H9 (cell line): ENCODE measurements at regions not wholly inside any gene's neighbourhood (a gene's known extent, or its start where the extent isn't known, plus 50 kb on each side); places are given as distances from the start of the nearest gene placed in this dataset.

Source experiments
- DNase-seq: peaks from one replicate; pipeline ENCODE4 v3.0.0-alpha.2; 2017
- H2AFZ ChIP-seq: one replicate; pipeline ENCODE4 v1.6.1; 2013; ENCODE audit warnings: mild to moderate bottlenecking, low read length, control low read depth, moderate library complexity
- H2AK5ac ChIP-seq: 2 replicates; pipeline ENCODE4 v1.6.1; 2013; ENCODE audit warnings: low read length, control low read depth, mixed read lengths; ENCODE audit not compliant: insufficient read length
- H2BK120ac ChIP-seq: one replicate; pipeline ENCODE4 v1.6.1; 2013; ENCODE audit warnings: low read depth, mild to moderate bottlenecking, low read length, control low read depth, inconsistent platforms; ENCODE audit not compliant: poor library complexity, severe bottlenecking
- H2BK12ac ChIP-seq: 2 replicates; pipeline ENCODE4 v1.6.1; 2013; ENCODE audit warnings: low read length, control low read depth, mixed read lengths, low read depth; ENCODE audit not compliant: insufficient read length
- H2BK15ac ChIP-seq: 2 replicates; pipeline ENCODE4 v1.6.1; 2013; ENCODE audit warnings: low read depth, low read length, control low read depth
- H2BK20ac ChIP-seq: one replicate; pipeline ENCODE4 v1.6.1; 2013; ENCODE audit warnings: low read depth, mild to moderate bottlenecking, low read length, control low read depth, inconsistent platforms; ENCODE audit not compliant: poor library complexity, severe bottlenecking
- H2BK5ac ChIP-seq: 2 replicates; pipeline ENCODE4 v1.6.1; 2013; ENCODE audit warnings: low read length, control low read depth, mixed read lengths; ENCODE audit not compliant: insufficient read length
- H3K14ac ChIP-seq: 2 replicates; pipeline ENCODE4 v1.6.1; 2013; ENCODE audit warnings: low read length, control low read depth; ENCODE audit not compliant: insufficient read depth
- H3K18ac ChIP-seq: 2 replicates; pipeline ENCODE4 v1.6.1; 2013; ENCODE audit warnings: low read depth, mild to moderate bottlenecking, mixed read lengths, low read length, control low read depth; ENCODE audit not compliant: insufficient read length
- H3K23ac ChIP-seq: 2 replicates; pipeline ENCODE4 v1.6.1; 2013; ENCODE audit warnings: low read length, control low read depth, mixed read lengths, low read depth; ENCODE audit not compliant: insufficient read length
- H3K23me2 ChIP-seq: 2 replicates; pipeline ENCODE4 v1.6.1; 2013; ENCODE audit warnings: low read depth, mild to moderate bottlenecking, mixed read lengths, low read length, control low read depth; ENCODE audit not compliant: insufficient read length, poor library complexity, severe bottlenecking
- H3K27ac ChIP-seq: 2 replicates; pipeline ENCODE4 v1.5.1; 2013; ENCODE audit warnings: low read length, control low read depth, mixed read lengths, low read depth; ENCODE audit not compliant: insufficient read length
- H3K27me3 ChIP-seq: 2 replicates; pipeline ENCODE4 v1.6.1; 2013; ENCODE audit warnings: low read length, control low read depth, inconsistent platforms; ENCODE audit not compliant: insufficient read depth
- H3K4ac ChIP-seq: 2 replicates; pipeline ENCODE4 v1.6.1; 2013; ENCODE audit warnings: low read depth, mild to moderate bottlenecking, control low read depth, inconsistent platforms, low read length, moderate library complexity
- H3K4me1 ChIP-seq: 2 replicates; pipeline ENCODE4 v1.6.1; 2013; ENCODE audit warnings: low read length, control low read depth, inconsistent platforms; ENCODE audit not compliant: insufficient read depth
- H3K4me2 ChIP-seq: 2 replicates; pipeline ENCODE4 v1.6.1; 2013; ENCODE audit warnings: low read length, control low read depth, mixed read lengths; ENCODE audit not compliant: insufficient read length, insufficient read depth
- H3K56ac ChIP-seq: 2 replicates; pipeline ENCODE4 v1.6.1; 2013; ENCODE audit warnings: low read depth, mild to moderate bottlenecking, mixed read lengths, low read length, control low read depth; ENCODE audit not compliant: insufficient read length
- H3K79me1 ChIP-seq: 2 replicates; pipeline ENCODE4 v1.6.1; 2013; ENCODE audit warnings: low read depth, mild to moderate bottlenecking, moderate library complexity, low read length, control low read depth, inconsistent platforms; ENCODE audit not compliant: insufficient read depth, poor library complexity, severe bottlenecking
- H3K79me2 ChIP-seq: 2 replicates; pipeline ENCODE4 v1.6.1; 2013; ENCODE audit warnings: low read length, control low read depth, inconsistent platforms; ENCODE audit not compliant: insufficient read depth
- H3K9ac ChIP-seq: 2 replicates; pipeline ENCODE4 v1.6.1; 2013; ENCODE audit warnings: low read length, control low read depth, mixed read lengths; ENCODE audit not compliant: insufficient read length; ENCODE audit errors: extremely low read depth
- H3K9me3 ChIP-seq: one replicate; pipeline ENCODE4 v1.6.1; 2013; ENCODE audit warnings: low read depth, low read length, inconsistent platforms; ENCODE audit not compliant: control insufficient read depth
- H3T11ph ChIP-seq: one replicate; pipeline ENCODE4 v1.6.1; 2013; ENCODE audit warnings: mild to moderate bottlenecking, low read length, control low read depth, inconsistent platforms
- H4K20me1 ChIP-seq: one replicate; pipeline ENCODE4 v1.6.1; 2013; ENCODE audit not compliant: control insufficient read depth, insufficient read length, insufficient read depth
- H4K5ac ChIP-seq: 2 replicates; pipeline ENCODE4 v1.6.1; 2013; ENCODE audit warnings: low read depth, mild to moderate bottlenecking, mixed read lengths, low read length, control low read depth; ENCODE audit not compliant: insufficient read length
- H4K8ac ChIP-seq: replicated peaks from 2 replicates; pipeline ENCODE4 v1.6.1; 2013; ENCODE audit warnings: low read length, control low read depth, mixed read lengths, low read depth; ENCODE audit not compliant: insufficient read length
- H4K91ac ChIP-seq: 2 replicates; pipeline ENCODE4 v1.6.1; 2013; ENCODE audit warnings: low read depth, mild to moderate bottlenecking, moderate library complexity, mixed read lengths, low read length, control low read depth; ENCODE audit not compliant: insufficient read length
- H3K27ac Mint-ChIP-seq, 3 experiments: 2 replicates in 2 of 3; 3 replicates in 1 of 3; pipeline ENCODE4 v1.8.0; 2020 to 2021; ENCODE audit warnings: mixed read lengths in 3 of 3, mild to moderate bottlenecking in 1 of 3, moderate library complexity in 1 of 3
- H3K27me3 Mint-ChIP-seq: 2 replicates; pipeline ENCODE4 v1.8.0; 2021; ENCODE audit warnings: low read depth, mild to moderate bottlenecking, moderate library complexity, mixed read lengths
- H3K36me3 Mint-ChIP-seq, 3 experiments: 2 replicates in 2 of 3; 3 replicates in 1 of 3; pipeline ENCODE4 v1.8.0; 2020 to 2021; ENCODE audit warnings: low read depth in 3 of 3, mixed read lengths in 3 of 3; ENCODE audit not compliant: insufficient read depth in 1 of 3
- H3K4me1 Mint-ChIP-seq, 2 experiments: 2 replicates each; pipeline ENCODE4 v1.8.0; 2020; ENCODE audit warnings: mixed read lengths in 2 of 2
- H3K4me3 Mint-ChIP-seq, 2 experiments: 2 replicates in 1 of 2; 3 replicates in 1 of 2; pipeline ENCODE4 v1.8.0; 2020 to 2021; ENCODE audit warnings: mild to moderate bottlenecking in 2 of 2, mixed read lengths in 2 of 2, moderate library complexity in 1 of 2
- H3K9me3 Mint-ChIP-seq, 2 experiments: 2 replicates in 1 of 2; 3 replicates in 1 of 2; pipeline ENCODE4 v1.8.0; 2020; ENCODE audit warnings: mild to moderate bottlenecking in 2 of 2, mixed read lengths in 2 of 2, moderate library complexity in 1 of 2
- WGBS: extraction: QIAGEN DNeasy Blood & Tissue Kit; methylation state at CpG from one replicate; pipeline ENCODE4 v1.1.7; 2013; ENCODE audit warnings: missing lambda C conversion rate, low lambda C conversion rate, mixed read lengths; ENCODE audit not compliant: insufficient read length; ENCODE audit errors: extremely low coverage; 5-methylcytosine and 5-hydroxymethylcytosine counted together
- TF ChIP-seq, protein P1 (sequence below): fragments of 200-600 bp; sonication (generic); conservative IDR thresholded peaks from 3 replicates; pipeline ENCODE4 v1.8.0; 2021; ENCODE audit warnings: antibody characterized with exemption, mild to moderate bottlenecking

DNA sequence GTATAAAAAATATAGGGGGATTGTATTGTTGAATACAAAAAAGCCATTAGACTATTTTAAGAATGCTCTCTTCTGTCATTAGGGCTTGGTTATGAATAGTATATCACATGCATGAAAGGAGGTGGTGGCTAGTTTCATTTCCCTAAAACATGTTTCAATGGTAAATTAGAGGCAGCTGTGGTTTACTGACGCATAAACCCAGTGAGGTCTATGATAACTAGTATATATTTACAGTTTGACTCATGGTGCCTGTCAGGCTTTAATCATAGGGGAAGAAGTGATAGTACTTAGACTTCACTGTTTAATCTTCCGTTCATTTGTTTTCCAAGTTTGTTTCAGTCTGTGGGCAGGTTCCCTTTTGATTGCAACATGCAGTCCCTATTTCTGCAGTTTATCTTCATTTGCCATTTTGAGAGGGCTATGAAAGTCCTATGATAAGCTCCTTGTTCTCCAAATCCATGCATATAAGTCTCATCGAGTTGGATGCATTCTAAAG is 55.1 kb upstream of the MAP4K3 start:
- no peaks in the 10 kb centered on the region for H3K23me2 ChIP-seq
- no peak overlapping the region for H2BK20ac ChIP-seq
- peaks cover 6% of the 10 kb centered on the region for H3K4me1 ChIP-seq
- H3K4me2 ChIP-seq: no peak overlapping the region
- H4K8ac ChIP-seq: no peak overlapping the region
- H2BK15ac ChIP-seq: no peak overlapping the region
- H2BK5ac ChIP-seq: no peak overlapping the region
- 0 out of 7 replicates have a peak overlapping the region, but pooled peaks of 1 of the 3 experiments have one; percentile 27 for H3K27ac Mint-ChIP-seq
- no peak overlapping the region for H3K9ac ChIP-seq
- WGBS: no CpG with 5 or more reads among the region's 3 CpGs
- H4K5ac ChIP-seq: no peak overlapping the region
- peaks cover 0 to 4% (median 2%) of the 10 kb centered on the region in 3 experiments; a peak in 4 of 7 replicates for H3K36me3 Mint-ChIP-seq
- H3K79me1 ChIP-seq: no peaks in the 10 kb centered on the region
- no peaks in the 10 kb centered on the region for H3K27me3 Mint-ChIP-seq
- no peak overlapping the region for H3K27ac ChIP-seq
- H3K23ac ChIP-seq: no peak overlapping the region
- H3K4me3 Mint-ChIP-seq: no peak overlapping the region
- peaks cover 15% of the 10 kb centered on the region in 2 experiments for H3K4me1 Mint-ChIP-seq
- H3K27me3 ChIP-seq: no peaks in the 10 kb centered on the region
- no peaks in the 10 kb centered on the region; the same call in 1 of the 2 replicates for H3K79me2 ChIP-seq
- H3K56ac ChIP-seq: no peak overlapping the region
- H2BK120ac ChIP-seq: no peak overlapping the region
- no peak overlapping the region for H2BK12ac ChIP-seq
- no peaks in the 10 kb centered on the region for H3K9me3 Mint-ChIP-seq
- H2AK5ac ChIP-seq: no peak overlapping the region
- DNase-seq: no peak
- no peak overlapping the region for H3K14ac ChIP-seq
- H4K20me1 ChIP-seq: no peaks in the 10 kb centered on the region
- H3K4ac ChIP-seq: no peak overlapping the region
- no peak overlapping the region for H4K91ac ChIP-seq
- H2AFZ ChIP-seq: no peak overlapping the region
- TF ChIP-seq, protein P1, sequence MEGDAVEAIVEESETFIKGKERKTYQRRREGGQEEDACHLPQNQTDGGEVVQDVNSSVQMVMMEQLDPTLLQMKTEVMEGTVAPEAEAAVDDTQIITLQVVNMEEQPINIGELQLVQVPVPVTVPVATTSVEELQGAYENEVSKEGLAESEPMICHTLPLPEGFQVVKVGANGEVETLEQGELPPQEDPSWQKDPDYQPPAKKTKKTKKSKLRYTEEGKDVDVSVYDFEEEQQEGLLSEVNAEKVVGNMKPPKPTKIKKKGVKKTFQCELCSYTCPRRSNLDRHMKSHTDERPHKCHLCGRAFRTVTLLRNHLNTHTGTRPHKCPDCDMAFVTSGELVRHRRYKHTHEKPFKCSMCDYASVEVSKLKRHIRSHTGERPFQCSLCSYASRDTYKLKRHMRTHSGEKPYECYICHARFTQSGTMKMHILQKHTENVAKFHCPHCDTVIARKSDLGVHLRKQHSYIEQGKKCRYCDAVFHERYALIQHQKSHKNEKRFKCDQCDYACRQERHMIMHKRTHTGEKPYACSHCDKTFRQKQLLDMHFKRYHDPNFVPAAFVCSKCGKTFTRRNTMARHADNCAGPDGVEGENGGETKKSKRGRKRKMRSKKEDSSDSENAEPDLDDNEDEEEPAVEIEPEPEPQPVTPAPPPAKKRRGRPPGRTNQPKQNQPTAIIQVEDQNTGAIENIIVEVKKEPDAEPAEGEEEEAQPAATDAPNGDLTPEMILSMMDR: no peak
- no peaks in the 10 kb centered on the region for H3K9me3 ChIP-seq
- H3K18ac ChIP-seq: no peak overlapping the region
- H3T11ph ChIP-seq: no peak overlapping the region
